ENCODE measurements at regions not wholly inside any gene's neighbourhood (a gene's known extent, or its start where the extent isn't known, plus 50 kb on each side); places are given as distances from the start of the nearest gene placed in this dataset.

DNA sequence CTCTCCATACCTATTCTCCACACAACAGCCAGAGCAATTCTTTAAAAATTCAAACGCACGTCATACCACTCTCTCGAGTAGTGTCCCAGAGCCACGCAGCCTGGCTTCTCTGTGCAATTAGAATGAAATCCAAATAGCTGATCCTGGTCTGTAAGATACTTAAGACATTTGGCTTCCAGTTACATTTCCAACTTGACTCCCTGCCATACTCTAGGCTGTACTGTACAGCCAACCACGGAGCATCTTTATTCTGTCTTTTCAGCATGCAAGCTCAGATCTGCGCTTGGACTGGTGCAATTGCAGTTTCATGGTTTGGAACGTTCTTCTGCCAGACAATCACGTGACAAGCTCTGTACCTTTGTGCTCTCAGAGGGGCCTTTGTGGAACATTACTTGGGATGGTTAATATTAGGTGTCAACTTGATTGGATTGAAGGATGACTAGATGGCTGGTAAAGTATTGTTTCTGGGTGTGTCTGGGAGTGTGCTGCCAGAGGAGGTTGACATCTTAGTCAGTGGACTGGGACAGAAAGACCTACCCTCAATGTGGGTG is 325.6 kb downstream of the SOX11 start:
- H3K27ac Mint-ChIP-seq (ENCODE audit: unreplicated experiment): no peak overlapping the region
- no peak overlapping the region for H3K4me3 Mint-ChIP-seq (ENCODE audit: unreplicated experiment)

DNA sequence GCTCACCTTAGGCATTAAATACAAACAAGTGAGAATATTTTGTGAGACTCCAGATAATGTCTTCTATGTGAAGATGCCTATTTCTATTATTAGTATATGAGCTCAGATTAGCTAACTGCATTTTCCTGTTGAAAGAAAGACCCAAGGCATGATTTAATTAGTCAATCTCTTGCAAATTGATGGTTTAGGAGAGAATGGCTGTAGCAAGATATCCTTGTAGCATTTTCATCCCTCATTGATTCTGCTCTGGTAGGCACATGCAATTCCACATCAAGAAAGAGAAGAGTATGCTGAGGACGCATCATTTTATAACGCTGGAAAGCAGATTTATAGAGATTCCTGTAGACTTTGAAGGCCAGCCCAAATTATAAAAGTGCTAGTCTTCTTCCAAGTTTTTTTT is 332.0 kb downstream of the SOX11 start:
- no peak overlapping the region for H3K4me3 Mint-ChIP-seq (ENCODE audit: unreplicated experiment)
- no peaks in the 10 kb centered on the region for H3K9me3 ChIP-seq (ENCODE audit: insufficient read depth, low read depth, low read length)
- no peak overlapping the region for H3K27ac ChIP-seq (ENCODE audit: low read depth, low read length)
- no peaks in the 10 kb centered on the region for H3K27me3 Mint-ChIP-seq (ENCODE audit: low read depth, unreplicated experiment)
- no peak overlapping the region for H2AFZ ChIP-seq (ENCODE audit: low read depth, low read length)
- H3K9me3 Mint-ChIP-seq (ENCODE audit: unreplicated experiment): no peaks in the 10 kb centered on the region
- H3K27me3 ChIP-seq (ENCODE audit: insufficient read depth, low read length): no peaks in the 10 kb centered on the region
- H3K4me1 Mint-ChIP-seq (ENCODE audit: low read depth, unreplicated experiment): no peaks in the 10 kb centered on the region
- H3K36me3 ChIP-seq (ENCODE audit: insufficient read depth, low read length): no peaks in the 10 kb centered on the region
- no peak overlapping the region for H3K27ac Mint-ChIP-seq (ENCODE audit: unreplicated experiment)
- no peak for DNase-seq (ENCODE audit: low read depth)
- TF ChIP-seq EZH2 (IDR thresholded peaks at IDR 0.05; ENCODE audit: insufficient read depth, low read length): no peak
- TF ChIP-seq CTCF (IDR thresholded peaks at IDR 0.05; ENCODE audit: insufficient read depth, low read depth, low read length): no peak
- no peak overlapping the region for H3K4me3 ChIP-seq (ENCODE audit: insufficient read depth, low read depth, low read length)
- H3K36me3 Mint-ChIP-seq (ENCODE audit: low read depth, unreplicated experiment): no peaks in the 10 kb centered on the region
- no peak overlapping the region for H3K9ac ChIP-seq (ENCODE audit: low read length)
- no peaks in the 10 kb centered on the region for H3K4me1 ChIP-seq (ENCODE audit: insufficient read depth, low read length)
- H3K79me2 ChIP-seq (ENCODE audit: insufficient read depth, low read length): no peaks in the 10 kb centered on the region
- H4K20me1 ChIP-seq (ENCODE audit: insufficient read depth, low read length): no peaks in the 10 kb centered on the region
- FAIRE-seq: no peak
- H3K4me2 ChIP-seq (ENCODE audit: low read length): no peak overlapping the region

More for the DNA sequence above, 325.6 kb downstream of the SOX11 start:
- no peaks in the 10 kb centered on the region for H3K4me1 Mint-ChIP-seq (ENCODE audit: low read depth, unreplicated experiment)
- Histone ChIP-seq H3K9me3 (ENCODE audit: insufficient read depth, low read depth, low read length) (no peaks in the 10 kb centered on the region), H2AFZ (ENCODE audit: low read depth, low read length) (no peak overlapping the region), H3K9ac (ENCODE audit: low read length) (no peak overlapping the region), H3K4me2 (ENCODE audit: low read length) (no peak overlapping the region), H4K20me1 (ENCODE audit: insufficient read depth, low read length) (no peaks in the 10 kb centered on the region), H3K27ac (ENCODE audit: low read depth, low read length) (no peak overlapping the region), H3K4me1 (ENCODE audit: insufficient read depth, low read length) (no peaks in the 10 kb centered on the region), H3K27me3 (ENCODE audit: insufficient read depth, low read length) (no peaks in the 10 kb centered on the region), H3K36me3 (ENCODE audit: insufficient read depth, low read length) (no peaks in the 10 kb centered on the region), H3K79me2 (ENCODE audit: insufficient read depth, low read length) (no peaks in the 10 kb centered on the region), H3K4me3 (ENCODE audit: insufficient read depth, low read depth, low read length) (no peak overlapping the region)
- H3K27me3 Mint-ChIP-seq (ENCODE audit: low read depth, unreplicated experiment): no peaks in the 10 kb centered on the region
- FAIRE-seq (no peak), DNase-seq (ENCODE audit: low read depth) (no peak)
- no peaks in the 10 kb centered on the region for H3K9me3 Mint-ChIP-seq (ENCODE audit: unreplicated experiment)
- H3K36me3 Mint-ChIP-seq (ENCODE audit: low read depth, unreplicated experiment): no peaks in the 10 kb centered on the region
- TF ChIP-seq EZH2 (IDR thresholded peaks at IDR 0.05; ENCODE audit: insufficient read depth, low read length): no peak
- TF ChIP-seq CTCF (IDR thresholded peaks at IDR 0.05; ENCODE audit: insufficient read depth, low read depth, low read length): no peak

DNA sequence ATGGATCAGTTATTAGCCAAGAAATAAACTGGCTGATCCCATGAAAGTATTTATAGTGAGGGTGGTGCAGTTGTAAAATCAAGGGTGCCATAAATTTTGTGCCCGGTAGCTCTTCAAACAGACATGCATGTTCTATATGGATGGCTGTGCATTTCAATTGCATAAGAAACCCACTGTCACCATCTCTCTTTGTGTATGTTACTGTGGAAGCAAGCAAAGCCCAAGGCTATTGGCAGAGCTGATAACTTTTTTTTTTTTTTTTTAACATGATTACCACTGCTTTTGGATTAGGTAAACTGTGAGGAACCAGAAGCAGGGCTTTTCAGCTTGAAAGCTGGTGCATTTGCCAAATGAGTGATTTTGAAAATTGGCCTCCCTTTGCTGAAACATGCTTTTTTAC is 332.6 kb downstream of the SOX11 start:
- H3K36me3 Mint-ChIP-seq (ENCODE audit: low read depth, unreplicated experiment): no peaks in the 10 kb centered on the region
- no peaks in the 10 kb centered on the region for H3K9me3 Mint-ChIP-seq (ENCODE audit: unreplicated experiment)

More for the DNA sequence above, 332.6 kb downstream of the SOX11 start:
- TF ChIP-seq EZH2 (IDR thresholded peaks at IDR 0.05; ENCODE audit: insufficient read depth, low read length): no peak
- TF ChIP-seq CTCF (IDR thresholded peaks at IDR 0.05; ENCODE audit: insufficient read depth, low read depth, low read length): no peak
- Histone ChIP-seq H3K27ac (ENCODE audit: low read depth, low read length) (no peak overlapping the region), H3K9ac (ENCODE audit: low read length) (no peak overlapping the region), H3K4me2 (ENCODE audit: low read length) (no peak overlapping the region), H3K4me3 (ENCODE audit: insufficient read depth, low read depth, low read length) (no peak overlapping the region), H3K79me2 (ENCODE audit: insufficient read depth, low read length) (no peaks in the 10 kb centered on the region), H4K20me1 (ENCODE audit: insufficient read depth, low read length) (no peaks in the 10 kb centered on the region), H3K4me1 (ENCODE audit: insufficient read depth, low read length) (no peaks in the 10 kb centered on the region), H2AFZ (ENCODE audit: low read depth, low read length) (no peak overlapping the region), H3K27me3 (ENCODE audit: insufficient read depth, low read length) (no peaks in the 10 kb centered on the region), H3K36me3 (ENCODE audit: insufficient read depth, low read length) (no peaks in the 10 kb centered on the region), H3K9me3 (ENCODE audit: insufficient read depth, low read depth, low read length) (no peaks in the 10 kb centered on the region)
- FAIRE-seq (no peak), DNase-seq (ENCODE audit: low read depth) (no peak)
- no peaks in the 10 kb centered on the region for H3K27me3 Mint-ChIP-seq (ENCODE audit: low read depth, unreplicated experiment)
- H3K4me1 Mint-ChIP-seq (ENCODE audit: low read depth, unreplicated experiment): no peaks in the 10 kb centered on the region
- no peak overlapping the region for H3K27ac Mint-ChIP-seq (ENCODE audit: unreplicated experiment)
- no peak overlapping the region for H3K4me3 Mint-ChIP-seq (ENCODE audit: unreplicated experiment)
